ENCODE measurements at regions not wholly inside any gene's neighbourhood (a gene's known extent, or its start where the extent isn't known, plus 50 kb on each side); places are given as distances from the start of the nearest gene placed in this dataset.

- H3K14ac ChIP-seq (ENCODE audit: insufficient read length), result no peak overlapping the region
- ChIA-PET CTCF (ENCODE audit: partially characterized antibody) (interaction anchor here (0.7 to 2.4 kb wide), 5 partner anchors 38 to 979 kb away, joined by 3 to 10 read pairs (median 3); no protein-coding TSS in a partner anchor), POLR2A (ENCODE audit: partially characterized antibody) (interaction anchor here (1.6 kb wide), 1 partner anchor 9 kb away, joined by 3 read pairs; no protein-coding TSS in a partner anchor)
- no peak overlapping the region for H2AFZ ChIP-seq (ENCODE audit: low read length)
- no peak overlapping the region for H2BK20ac ChIP-seq (ENCODE audit: low read length)
- H3K4ac ChIP-seq (replicated peaks; ENCODE audit: insufficient read length, low read depth, low read length), result no peak overlapping the region
- H3K23me2 ChIP-seq (ENCODE audit: low read depth, low read length), result peaks cover 3% of the 10 kb centered on the region; the same call in 1 of the 2 replicates
- FAIRE-seq, result no peak
- H3K27me3 ChIP-seq (replicated peaks in 1 of 4; ENCODE audit: control insufficient read depth in 3 of 4, extremely low read depth in 1 of 4, insufficient read depth in 3 of 4, low read length in 3 of 4), result no peaks in the 10 kb centered on the region
- H3K79me1 ChIP-seq (ENCODE audit: low read depth, low read length), result no peaks in the 10 kb centered on the region
- H2BK15ac ChIP-seq (ENCODE audit: low read length), result no peak overlapping the region
- H2BK120ac ChIP-seq (replicated peaks; ENCODE audit: low read depth, low read length), result no peak overlapping the region
- H4K91ac ChIP-seq (replicated peaks; ENCODE audit: insufficient read length, low read length), result no peak overlapping the region
- H3K79me2 ChIP-seq (ENCODE audit: control insufficient read depth in 1 of 2, insufficient read depth in 2 of 2, low read length in 2 of 2), result no peaks in the 10 kb centered on the region
- no peak overlapping the region for H2BK5ac ChIP-seq (ENCODE audit: low read depth, low read length)
- no peak overlapping the region for H3K4me2 ChIP-seq (ENCODE audit: insufficient read depth in 1 of 2, low read depth in 2 of 2, low read length in 2 of 2)
- H2BK12ac ChIP-seq (ENCODE audit: low read depth, low read length), result no peak overlapping the region
- no peak overlapping the region for H4K8ac ChIP-seq (ENCODE audit: extremely low read depth, insufficient read depth, low read length)
- no peak overlapping the region for H2AK5ac ChIP-seq (ENCODE audit: low read depth, low read length)
- no peaks in the 10 kb centered on the region for H4K20me1 ChIP-seq (replicated peaks in 1 of 2; ENCODE audit: control insufficient read depth in 1 of 2, insufficient read depth in 2 of 2, low read length in 2 of 2)
- WGBS, 2 experiments (ENCODE audit: extremely low coverage in 1 of 2, insufficient coverage in 1 of 2, insufficient read length in 1 of 2, insufficient replicate concordance in 2 of 2, low coverage in 1 of 2, low lambda C conversion rate in 2 of 2, missing lambda C conversion rate in 1 of 2), result 86% methylated on average over 14 of the region's 14 CpGs; no CpG with 5 or more reads in 1 of the 2 experiments
- H4K5ac ChIP-seq (ENCODE audit: insufficient read length, low read depth, low read length), result no peak overlapping the region
- H3K23ac ChIP-seq (ENCODE audit: insufficient read length), result no peak overlapping the region
- no peak overlapping the region for H3K9ac ChIP-seq (replicated peaks in 1 of 4; ENCODE audit: extremely low read depth in 1 of 4, low read depth in 3 of 4, low read length in 3 of 4)
- no peak for DNase-seq (ENCODE audit: low read depth in 1 of 2, low spot score in 2 of 2)
- H3K56ac ChIP-seq (replicated peaks; ENCODE audit: insufficient read length, low read depth, low read length), result no peak overlapping the region
- H3K27ac ChIP-seq (ENCODE audit: low read depth, low read length), result no peak overlapping the region
- no peaks in the 10 kb centered on the region for H3K9me3 ChIP-seq (ENCODE audit: insufficient read depth in 2 of 2, low read depth in 1 of 2, low read length in 1 of 2)
- H3K4me3 ChIP-seq (ENCODE audit: extremely low read depth in 1 of 4, insufficient read depth in 2 of 4, low read depth in 3 of 4, low read length in 4 of 4), result no peak overlapping the region
- no peak for TF ChIP-seq RXRA (IDR thresholded peaks at IDR 0.05; ENCODE audit: insufficient read depth, low read depth, low read length)
- no peak for TF ChIP-seq POU5F1 (IDR thresholded peaks at IDR 0.05; ENCODE audit: low read depth, low read length)
- TF ChIP-seq RAD21 (IDR thresholded peaks at IDR 0.05 in 1 of 2, conservative IDR thresholded peaks at IDR 0.05 in 1 of 2; ENCODE audit: low read depth in 2 of 2, low read length in 2 of 2), result no peak
- no peak for TF ChIP-seq CHD1 (IDR thresholded peaks at IDR 0.05; ENCODE audit: low read depth, low read length)
- peaks cover 0 to 3% (median 0%) of the 10 kb centered on the region in 4 experiments; a peak in 1 of 7 replicates for H3K4me1 ChIP-seq (replicated peaks in 1 of 4; ENCODE audit: control insufficient read depth in 3 of 4, insufficient read depth in 4 of 4, low read length in 3 of 4)
- H3K36me3 ChIP-seq (ENCODE audit: control insufficient read depth in 2 of 4, insufficient read depth in 4 of 4, low read length in 3 of 4), result no peaks in the 10 kb centered on the region
- no peak overlapping the region for H3K18ac ChIP-seq (ENCODE audit: extremely low read depth, low read length)
These were observed 78.1 kb downstream of the UNC5CL start for GRCh38 chr6:40960742-40961430.
